ENCODE measurements at regions not wholly inside any gene's neighbourhood (a gene's known extent, or its start where the extent isn't known, plus 50 kb on each side); places are given as distances from the start of the nearest gene placed in this dataset.

DNA sequence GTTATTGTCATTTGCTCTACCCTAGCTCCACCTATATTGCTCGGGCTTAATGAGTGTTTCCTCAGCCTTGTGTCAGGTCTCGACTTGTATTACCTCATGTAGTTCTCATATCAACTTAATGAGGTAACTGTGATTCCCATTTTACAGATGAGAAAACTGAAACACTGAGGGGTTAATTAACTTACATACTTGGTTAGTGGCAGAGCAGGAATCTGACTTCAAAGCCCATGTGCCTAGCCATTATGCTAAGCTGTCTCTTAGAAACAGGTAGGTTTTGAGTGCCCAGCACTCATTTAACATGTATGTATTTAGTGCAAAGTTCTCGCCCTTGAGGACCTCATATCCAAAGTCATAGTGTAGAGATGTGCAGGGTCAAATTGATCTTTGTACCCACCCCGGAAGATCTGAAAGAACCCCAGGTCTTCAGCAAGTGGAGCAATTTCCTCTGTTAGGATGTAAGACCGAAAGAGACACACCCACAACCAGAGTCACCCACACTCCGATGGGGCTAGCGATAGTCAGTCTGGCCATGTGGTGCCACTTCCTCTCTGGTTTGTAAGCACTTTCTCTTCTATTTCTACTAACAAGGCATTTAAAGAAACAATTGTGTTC is 121.0 kb upstream of the SLC39A10 start:
- no peak overlapping the region for H3K4me2 ChIP-seq (ENCODE audit: insufficient read depth, low read length)
- DNase-seq (ENCODE audit: low read depth, low spot score) = no peak
- H3K36me3 ChIP-seq (ENCODE audit: control insufficient read depth in 2 of 2, extremely low read depth in 1 of 2, insufficient read depth in 2 of 2, low read length in 2 of 2) = no peaks in the 10 kb centered on the region
- no peaks in the 10 kb centered on the region for H3K9me3 ChIP-seq (replicated peaks; ENCODE audit: control insufficient read depth, insufficient read depth, low read length)
- no peaks in the 10 kb centered on the region for H3K9me1 ChIP-seq (replicated peaks; ENCODE audit: control insufficient read depth, extremely low read depth, insufficient read depth, low read length)
- CTCF ChIA-PET = no interaction called here
- H3K9ac ChIP-seq (replicated peaks; ENCODE audit: extremely low read depth, insufficient read depth, low read length) = no peak overlapping the region
- FAIRE-seq = no peak
- H2AFZ ChIP-seq (ENCODE audit: low read depth, low read length) = no peak overlapping the region
- no TSS peak for BruUV-seq (replicated peaks)
- no peaks in the 10 kb centered on the region for H3K4me1 ChIP-seq (ENCODE audit: control insufficient read depth, extremely low read depth, insufficient read depth, low read length)
- no peak for TF ChIP-seq POLR2AphosphoS5 (IDR thresholded peaks at IDR 0.05; ENCODE audit: insufficient read depth, low read depth, low read length)
- no peak for TF ChIP-seq EZH2 (IDR thresholded peaks at IDR 0.05; ENCODE audit: borderline replicate concordance, low read depth, low read length, severe bottlenecking)
- TF ChIP-seq MYC (IDR thresholded peaks at IDR 0.05; ENCODE audit: low read depth, low read length) = no peak
- no peak for TF ChIP-seq JUN (IDR thresholded peaks at IDR 0.05; ENCODE audit: borderline replicate concordance, insufficient read depth, insufficient read length, low read depth)
- no peak for TF ChIP-seq MAX (IDR thresholded peaks at IDR 0.05; ENCODE audit: insufficient read depth, insufficient read length)
- no peak for TF ChIP-seq CTCF (IDR thresholded peaks at IDR 0.05; ENCODE audit: extremely low read depth in 1 of 2, insufficient read depth in 1 of 2, low read depth in 1 of 2, low read length in 2 of 2)
- intact Hi-C loops (cut with micrococcal nuclease) (no loop called here), dilution Hi-C loops (cut with MboI; ENCODE audit: extremely low pct_ligation_motif_present, low sequenced_read_pairs) (no loop called here)
- H3K4me3 ChIP-seq (replicated peaks in 1 of 3; ENCODE audit: insufficient read depth in 1 of 3, low read depth in 1 of 3, low read length in 3 of 3) = no peak overlapping the region
- H4K20me1 ChIP-seq (replicated peaks; ENCODE audit: control insufficient read depth, extremely low read depth, insufficient read depth, low read length) = no peaks in the 10 kb centered on the region
- POLR2A ChIA-PET = no interaction called here
- peaks cover 0 to 7% of the 10 kb centered on the region in 2 experiments for H3K27me3 ChIP-seq (ENCODE audit: control insufficient read depth in 2 of 2, insufficient read depth in 2 of 2, low read length in 2 of 2)
- no peaks in the 10 kb centered on the region for H3K79me2 ChIP-seq (ENCODE audit: control insufficient read depth, insufficient read depth, low read length)
- no peak overlapping the region for H3K27ac ChIP-seq (ENCODE audit: insufficient read depth, low read depth, low read length)

Measured in endothelial cell of umbilical vein (primary cell).